Subcutaneous abdominal adipose tissue (tissue), 5 donors: ENCODE measurements at regions not wholly inside any gene's neighbourhood (a gene's known extent, or its start where the extent isn't known, plus 50 kb on each side); places are given as distances from the start of the nearest gene placed in this dataset.

Experiments used
- H3K27ac ChIP-seq: one replicate; pipeline ENCODE4 v1.7.0; 2013; ENCODE audit warnings: low read depth, mild to moderate bottlenecking, inconsistent platforms, low read length, moderate library complexity
- H3K27me3 ChIP-seq, 5 donors: one replicate each; pipeline ENCODE4 v1.7.0; 2013; ENCODE audit warnings: low read length in 5 of 5, inconsistent platforms in 1 of 5; ENCODE audit not compliant: control insufficient read depth in 5 of 5, insufficient read depth in 4 of 5
- H3K36me3 ChIP-seq, 5 donors: one replicate each; pipeline ENCODE4 v1.7.0; 2013; ENCODE audit warnings: low read length in 5 of 5; ENCODE audit not compliant: control insufficient read depth in 5 of 5, insufficient read depth in 5 of 5
- H3K4me1 ChIP-seq, 5 donors: one replicate each; pipeline ENCODE4 v1.7.0; 2013; ENCODE audit warnings: low read length in 5 of 5, mild to moderate bottlenecking in 3 of 5, moderate library complexity in 1 of 5; ENCODE audit not compliant: control insufficient read depth in 5 of 5, insufficient read depth in 5 of 5
- H3K4me3 ChIP-seq, 5 donors: one replicate each; pipeline ENCODE4 v1.7.0; 2013; ENCODE audit warnings: low read length in 5 of 5, low read depth in 1 of 5
- H3K9ac ChIP-seq, 5 donors: one replicate each; pipeline ENCODE4 v1.7.0; 2013; ENCODE audit warnings: low read length in 5 of 5, mild to moderate bottlenecking in 4 of 5, moderate library complexity in 3 of 5
- H3K9me3 ChIP-seq, 5 donors: one replicate each; pipeline ENCODE4 v1.7.0; 2013; ENCODE audit warnings: low read length in 5 of 5; ENCODE audit not compliant: control insufficient read depth in 5 of 5
- donor health status: healthy.
- donor health status: healthy.
- donor health status: healthy.
- donor health status: healthy.
- donor health status: healthy.

- peaks cover 0 to 21% (median 9%) of the 10 kb centered on the region in 5 donors for H3K4me1 ChIP-seq
- no peak overlapping the region for H3K9ac ChIP-seq
- H3K4me3 ChIP-seq = no peak overlapping the region
- no peak overlapping the region for H3K27ac ChIP-seq
- H3K9me3 ChIP-seq = no peaks in the 10 kb centered on the region
- no peaks in the 10 kb centered on the region for H3K36me3 ChIP-seq
- no peaks in the 10 kb centered on the region for H3K27me3 ChIP-seq
Measured at GRCh38 chr10:43796781-43797180, 148.1 kb upstream of the ZNF32 start.

DNA sequence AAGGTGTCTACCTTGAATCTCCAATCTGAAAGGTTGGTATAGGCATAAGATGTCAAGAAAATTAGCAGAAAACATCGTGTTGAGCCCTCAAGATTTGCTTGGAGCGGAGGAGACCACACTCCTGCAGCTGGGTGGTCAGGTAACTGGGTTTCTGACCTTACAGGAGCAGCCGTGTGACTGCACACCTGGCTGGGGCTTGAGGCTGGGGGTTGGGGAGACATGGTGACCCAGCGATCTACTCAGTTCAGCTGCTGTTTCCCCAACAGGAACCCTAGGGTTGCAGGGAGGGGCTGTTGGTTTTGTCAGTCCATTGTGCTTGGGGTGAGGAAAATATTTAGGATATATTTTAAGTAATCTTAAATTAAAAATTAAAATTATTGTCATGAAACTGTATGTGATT is 147.0 kb upstream of the ZNF32 start:
- Histone ChIP-seq H3K27ac (no peak overlapping the region), H3K4me1 (peaks cover 0 to 20% (median 17%) of the 10 kb centered on the region in 5 donors), H3K4me3 (no peak overlapping the region), H3K9me3 (no peaks in the 10 kb centered on the region), H3K36me3 (no peaks in the 10 kb centered on the region), H3K9ac (no peak overlapping the region), H3K27me3 (no peaks in the 10 kb centered on the region)

GRCh38 chr10:43795093-43795492 is 146.4 kb upstream of the ZNF32 start:
- Histone ChIP-seq H3K36me3 (no peaks in the 10 kb centered on the region), H3K4me1 (peaks cover 0 to 20% (median 17%) of the 10 kb centered on the region in 5 donors), H3K9me3 (no peaks in the 10 kb centered on the region), H3K4me3 (no peak overlapping the region), H3K27ac (no peak overlapping the region), H3K9ac (no peak overlapping the region), H3K27me3 (no peaks in the 10 kb centered on the region)

- Histone ChIP-seq H3K27ac (no peak overlapping the region), H3K9ac (no peak overlapping the region)
Measured at GRCh38 chr10:43794181-43794815, 145.6 kb upstream of the ZNF32 start.

DNA sequence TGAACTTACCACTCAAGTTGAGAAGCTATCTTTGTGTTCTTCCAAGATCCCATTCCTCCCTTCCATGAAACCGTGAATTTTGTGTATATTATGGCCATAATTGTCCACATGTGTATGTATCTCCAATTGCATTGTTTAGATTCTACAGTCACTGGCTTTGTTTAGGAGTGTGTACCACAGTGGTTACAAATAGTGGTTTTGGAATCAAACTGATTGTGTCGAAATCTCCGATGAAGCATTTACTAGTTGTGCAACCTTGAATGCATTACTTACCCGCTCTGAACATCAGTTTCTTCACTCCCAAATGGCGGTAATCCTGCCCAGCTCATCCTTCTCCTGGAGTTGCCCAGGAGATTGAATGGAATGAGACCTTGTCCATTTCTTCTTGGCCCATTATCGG is 145.0 kb upstream of the ZNF32 start:
- Histone ChIP-seq H3K27ac (no peak overlapping the region), H3K4me3 (no peak overlapping the region), H3K27me3 (no peaks in the 10 kb centered on the region), H3K4me1 (peaks cover 0 to 20% (median 17%) of the 10 kb centered on the region in 5 donors), H3K9me3 (no peaks in the 10 kb centered on the region), H3K9ac (no peak overlapping the region), H3K36me3 (no peaks in the 10 kb centered on the region)

More at GRCh38 chr10:43794181-43794815, 145.6 kb upstream of the ZNF32 start:
- peaks cover 0 to 20% (median 17%) of the 10 kb centered on the region in 5 donors for H3K4me1 ChIP-seq
- H3K9me3 ChIP-seq = no peaks in the 10 kb centered on the region
- no peaks in the 10 kb centered on the region for H3K27me3 ChIP-seq
- no peak overlapping the region for H3K4me3 ChIP-seq
- H3K36me3 ChIP-seq = no peaks in the 10 kb centered on the region

- peaks cover 2 to 20% (median 17%) of the 10 kb centered on the region in 5 donors for H3K4me1 ChIP-seq
- no peak overlapping the region for H3K27ac ChIP-seq
- H3K36me3 ChIP-seq = no peaks in the 10 kb centered on the region
- no peak overlapping the region for H3K9ac ChIP-seq
- no peaks in the 10 kb centered on the region for H3K9me3 ChIP-seq
- no peaks in the 10 kb centered on the region for H3K27me3 ChIP-seq
- H3K4me3 ChIP-seq = no peak overlapping the region
Measured at GRCh38 chr10:43790147-43790546, 141.5 kb upstream of the ZNF32 start.

DNA sequence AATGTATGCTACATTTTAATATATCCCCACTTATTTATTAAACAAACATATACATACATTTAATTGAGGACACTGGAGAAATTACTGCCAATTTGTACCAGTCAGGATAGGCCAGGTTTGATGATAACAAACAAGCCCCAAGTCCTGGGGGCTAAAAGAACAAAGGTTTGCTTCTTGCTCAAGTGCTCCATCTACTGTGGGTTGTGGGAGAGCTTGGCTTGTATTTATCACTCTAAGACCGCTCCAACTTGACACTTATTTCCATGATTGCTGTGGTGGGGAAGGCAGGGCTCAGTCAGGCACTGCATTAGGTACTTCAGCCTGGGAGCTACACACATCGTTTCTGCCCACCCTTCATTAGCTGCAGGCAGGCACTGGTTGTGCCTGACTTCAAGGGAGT is 136.6 kb upstream of the ZNF32 start:
- Histone ChIP-seq H3K9me3 (no peaks in the 10 kb centered on the region), H3K36me3 (no peaks in the 10 kb centered on the region), H3K9ac (no peak overlapping the region), H3K4me1 (peaks cover 0 to 2% (median 0%) of the 10 kb centered on the region in 5 donors), H3K27ac (no peak overlapping the region), H3K27me3 (no peaks in the 10 kb centered on the region), H3K4me3 (no peak overlapping the region)

DNA sequence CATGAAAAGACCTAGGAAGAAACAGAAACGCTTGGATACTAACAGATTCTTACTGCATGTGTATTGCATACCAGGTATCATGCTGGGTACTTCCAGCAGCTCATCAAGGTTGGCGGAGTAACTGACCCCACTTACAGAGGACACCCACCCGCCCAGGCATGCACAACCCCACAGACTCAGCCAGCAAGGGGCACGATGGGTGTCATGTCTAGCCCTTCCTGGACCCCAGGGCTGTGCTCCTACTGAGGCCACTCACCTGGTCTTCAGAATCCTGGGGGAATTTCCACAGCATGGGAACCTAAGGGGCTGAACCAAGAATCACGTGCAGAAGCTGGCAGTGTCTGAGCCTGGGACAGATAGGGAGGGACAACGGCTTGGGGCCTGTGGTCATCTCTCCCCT is 134.1 kb upstream of the ZNF32 start:
- no peak overlapping the region for H3K9ac ChIP-seq
- peaks cover 0 to 4% (median 2%) of the 10 kb centered on the region in 5 donors for H3K4me1 ChIP-seq
- no peaks in the 10 kb centered on the region for H3K36me3 ChIP-seq

DNA sequence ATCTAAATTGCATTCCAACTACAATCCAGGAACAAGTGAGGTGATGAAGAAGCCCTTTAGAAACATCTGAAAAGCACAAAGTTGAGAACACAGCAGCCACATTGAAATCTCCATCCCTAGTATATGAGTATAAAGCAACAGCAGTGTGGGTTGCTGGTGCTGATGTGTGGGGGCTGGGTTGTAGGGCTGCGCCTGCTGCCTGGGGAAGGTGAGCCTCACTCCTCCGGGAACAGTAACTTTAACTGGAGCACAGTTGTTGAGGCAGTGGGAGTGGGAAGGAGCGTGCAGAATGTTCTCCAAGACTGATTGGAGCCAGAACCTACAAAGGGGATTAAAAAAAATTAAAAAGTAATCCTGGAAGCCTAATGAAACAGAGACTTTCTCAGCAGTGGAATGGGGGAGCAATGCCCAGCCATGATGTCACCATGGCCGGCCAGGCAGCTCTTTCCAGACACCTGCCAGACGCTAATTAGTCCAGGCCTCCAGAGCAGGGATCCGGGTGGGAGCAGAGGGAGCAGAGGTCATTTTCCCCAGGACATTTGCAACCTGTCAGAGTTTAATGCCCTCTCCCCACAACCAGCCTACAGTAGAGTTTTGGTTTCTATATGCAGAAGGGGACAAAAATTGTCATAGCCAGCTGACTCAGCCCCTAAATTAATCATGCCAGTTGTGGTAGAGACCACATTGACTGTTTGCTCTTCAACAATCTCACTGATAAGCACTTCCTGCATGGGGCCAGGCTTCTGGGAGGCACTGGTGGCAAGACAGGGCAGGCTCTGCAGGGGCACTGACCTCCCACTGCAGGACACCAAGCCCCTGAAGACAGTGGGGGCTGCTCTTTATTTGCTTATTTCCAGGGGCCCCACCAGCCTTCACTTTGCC is 133.0 kb upstream of the ZNF32 start:
- H3K36me3 ChIP-seq = no peaks in the 10 kb centered on the region
- no peak overlapping the region for H3K9ac ChIP-seq
- H3K9me3 ChIP-seq = no peaks in the 10 kb centered on the region
- H3K4me1 ChIP-seq = peaks cover 0 to 4% (median 2%) of the 10 kb centered on the region in 5 donors
- H3K27me3 ChIP-seq = no peaks in the 10 kb centered on the region
- no peak overlapping the region for H3K27ac ChIP-seq
- no peak overlapping the region for H3K4me3 ChIP-seq

More for the DNA sequence above, 134.1 kb upstream of the ZNF32 start:
- Histone ChIP-seq H3K27ac (no peak overlapping the region), H3K4me3 (no peak overlapping the region), H3K27me3 (no peaks in the 10 kb centered on the region), H3K9me3 (no peaks in the 10 kb centered on the region)

GRCh38 chr10:43778571-43778970 is 129.9 kb upstream of the ZNF32 start:
- Histone ChIP-seq H3K4me3 (no peak overlapping the region), H3K9me3 (no peaks in the 10 kb centered on the region), H3K9ac (no peak overlapping the region), H3K4me1 (peaks cover 0 to 4% (median 0%) of the 10 kb centered on the region in 5 donors), H3K36me3 (no peaks in the 10 kb centered on the region), H3K27ac (no peak overlapping the region), H3K27me3 (no peaks in the 10 kb centered on the region)
